HG02571 (cell line): ENCODE measurements at regions not wholly inside any gene's neighbourhood (a gene's known extent, or its start where the extent isn't known, plus 50 kb on each side); places are given as distances from the start of the nearest gene placed in this dataset.
"Not testable (repeated sequence)": the region's sequence is repeated elsewhere in the genome, so short reads cannot be mapped to it uniquely, and the experiment has no call there.

Experiments used
- ATAC-seq: cut with Tn5 transposase; IDR thresholded peaks from one replicate; pipeline ENCODE4 v1.9.1; 2021; ENCODE audit warnings: mild to moderate bottlenecking, moderate library complexity; ENCODE audit not compliant: unreplicated experiment

DNA sequence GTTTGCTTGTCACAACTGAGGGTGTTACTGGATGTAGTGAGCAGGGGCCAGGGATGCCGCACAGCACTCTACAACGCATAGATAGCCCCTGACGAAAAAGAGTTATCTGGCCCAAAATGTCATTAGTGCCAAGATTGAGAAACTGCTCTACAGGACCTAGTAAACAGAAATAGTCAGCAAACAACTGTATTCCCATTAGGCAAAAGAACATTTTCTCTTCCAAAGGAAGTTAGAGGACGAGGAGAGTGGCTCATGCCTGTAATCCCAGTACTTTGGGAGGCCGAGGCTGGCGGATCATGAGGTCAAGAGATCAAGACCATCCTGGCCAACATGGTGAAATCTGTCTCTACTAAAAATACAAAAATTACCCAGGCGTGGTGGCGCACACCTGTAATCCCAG is 189.1 kb downstream of the DUSP10 start:
- ATAC-seq, result not testable (repeated sequence)

- ATAC-seq, result no peak
Measured at GRCh38 chr1:221555689-221556433, 186.0 kb downstream of the DUSP10 start.

DNA sequence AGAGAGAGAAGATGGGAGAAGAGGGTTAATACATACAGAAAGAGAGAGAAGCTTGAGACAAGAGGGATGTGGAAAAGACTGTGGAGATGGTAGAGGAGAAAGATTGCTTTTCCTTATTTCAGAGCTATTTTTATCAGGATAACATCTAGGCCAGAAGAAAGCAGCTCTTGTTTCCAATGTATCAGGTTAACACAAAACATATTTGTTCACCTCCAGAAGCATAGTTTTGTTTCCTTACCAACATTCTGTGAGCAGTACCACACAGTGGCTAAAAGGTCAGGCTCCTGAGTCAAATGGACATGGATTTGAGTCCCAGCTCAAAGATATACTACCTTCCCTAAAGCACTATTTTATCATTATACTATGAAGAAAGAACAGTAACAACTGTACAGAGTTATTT is 185.5 kb downstream of the DUSP10 start:
- ATAC-seq, result no peak

GRCh38 chr1:221557013-221557412 is 184.9 kb downstream of the DUSP10 start:
- no peak for ATAC-seq

- no peak for ATAC-seq
Measured at GRCh38 chr1:221558396-221558795, 183.5 kb downstream of the DUSP10 start.

GRCh38 chr1:221559911-221560310 is 182.0 kb downstream of the DUSP10 start:
- no peak for ATAC-seq

- no peak for ATAC-seq
Measured at GRCh38 chr1:221562542-221563475, 179.1 kb downstream of the DUSP10 start.

DNA sequence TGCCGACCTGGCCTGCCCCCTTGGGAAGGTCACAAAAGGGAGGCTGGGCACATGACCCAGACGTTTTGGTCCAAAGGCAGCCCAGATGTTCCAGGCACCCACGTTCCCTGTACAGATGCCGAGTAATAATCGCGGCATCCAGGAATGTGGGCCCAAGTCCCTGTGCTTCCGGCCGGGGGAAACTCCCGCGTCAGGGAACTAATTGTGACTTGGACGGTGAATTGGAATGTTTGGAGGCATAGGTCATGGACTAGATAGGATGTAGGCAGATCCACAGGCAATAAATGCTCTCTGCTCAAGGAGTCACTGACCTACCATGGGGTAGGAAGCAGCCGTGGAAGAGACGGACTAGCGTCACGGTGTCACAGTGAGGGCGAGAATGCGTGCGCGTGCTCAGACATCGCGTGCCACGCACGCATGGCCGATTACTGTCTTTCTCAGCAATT is 178.4 kb downstream of the DUSP10 start:
- ATAC-seq, result no peak

DNA sequence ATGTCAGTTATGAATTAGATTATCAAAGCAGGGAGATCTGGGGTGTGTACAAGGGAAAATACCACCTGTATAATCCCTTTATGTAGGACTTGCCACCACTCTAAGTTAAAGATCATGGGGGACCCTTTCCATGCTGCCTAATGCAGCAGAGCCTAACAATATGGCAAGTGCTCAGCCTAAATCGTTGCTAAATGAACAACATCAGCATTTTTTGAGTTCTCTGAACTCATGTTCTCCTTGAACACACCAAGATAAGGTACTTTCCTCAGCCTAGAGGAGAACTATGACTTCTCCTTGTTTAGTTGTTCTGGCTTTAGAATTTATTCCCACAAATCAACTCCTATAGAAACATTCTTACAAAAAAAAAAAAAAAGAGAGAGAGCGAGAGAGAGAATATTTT is 177.0 kb downstream of the DUSP10 start:
- no peak for ATAC-seq

DNA sequence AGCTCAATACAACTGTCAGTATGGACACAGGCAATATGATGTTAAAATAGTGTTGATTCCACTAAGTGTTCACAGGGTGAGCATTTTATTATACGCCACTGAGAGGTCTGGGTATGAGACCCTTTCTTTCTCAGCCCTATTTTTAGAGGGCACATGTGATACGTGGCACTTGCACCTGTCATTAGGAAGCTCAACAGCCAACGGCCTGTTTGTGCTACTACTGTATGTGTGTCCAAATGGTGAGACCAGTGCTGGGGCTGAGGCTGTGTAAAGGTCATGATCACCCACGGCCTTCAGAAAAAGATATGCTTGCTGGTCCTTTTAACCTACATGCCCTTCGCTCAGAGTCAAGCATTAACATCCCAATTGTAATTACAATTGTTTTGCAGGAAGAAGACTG is 176.2 kb downstream of the DUSP10 start:
- no peak for ATAC-seq

DNA sequence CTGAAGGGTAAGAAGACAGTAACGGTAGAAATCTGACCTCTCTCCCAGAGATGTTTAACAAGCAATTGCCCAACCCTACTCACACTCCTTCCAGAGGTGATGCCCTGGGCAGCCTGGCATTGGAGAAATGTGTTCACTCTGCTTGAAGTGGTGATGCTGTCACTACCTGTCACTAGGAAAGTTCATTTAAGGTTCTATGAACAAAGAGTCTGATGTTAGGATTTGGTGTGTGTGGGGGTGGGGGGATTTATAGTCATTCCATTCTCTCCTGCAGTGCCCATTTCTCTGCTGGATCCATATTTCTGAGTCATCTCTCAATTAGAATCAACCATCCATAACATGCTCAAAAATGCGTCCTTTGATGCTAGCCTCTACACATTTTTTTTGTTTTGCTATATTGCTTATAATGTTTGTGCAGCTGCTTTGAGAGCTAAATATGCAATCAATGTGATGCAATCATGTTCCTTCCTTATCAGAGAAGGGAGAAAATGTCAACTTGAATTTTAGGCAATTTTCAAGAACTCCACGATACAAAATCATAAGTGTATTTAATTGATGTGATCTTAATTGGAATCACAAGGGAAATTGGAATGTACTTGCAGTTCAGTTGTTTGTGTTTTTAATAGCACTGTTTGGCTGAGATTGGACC is 173.9 kb downstream of the DUSP10 start:
- ATAC-seq, result no peak

- no peak for ATAC-seq
Measured at GRCh38 chr1:221573756-221574155, 168.1 kb downstream of the DUSP10 start.

DNA sequence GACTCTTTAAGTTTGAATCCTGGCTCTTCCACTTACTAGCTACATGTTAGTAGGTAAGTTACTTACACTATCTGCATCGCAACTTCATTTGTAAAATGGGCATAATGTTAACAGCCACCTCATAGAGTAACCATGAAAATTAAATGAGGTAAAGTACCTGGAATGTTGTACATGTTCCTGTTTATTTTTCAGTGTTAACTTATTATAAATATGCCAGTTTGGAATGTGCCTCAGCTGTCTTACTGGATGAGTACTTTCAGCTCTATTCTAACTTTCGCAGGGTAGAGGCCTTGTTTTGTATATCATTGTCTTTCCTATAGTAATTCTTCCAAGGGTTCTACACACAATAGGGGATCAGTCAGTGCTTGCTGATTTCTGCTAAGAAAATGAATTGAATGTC is 167.4 kb downstream of the DUSP10 start:
- no peak for ATAC-seq

- ATAC-seq, result no peak
Measured at GRCh38 chr1:221575605-221576004, 166.3 kb downstream of the DUSP10 start.

GRCh38 chr1:221576268-221576667 is 165.6 kb downstream of the DUSP10 start:
- no peak for ATAC-seq

- ATAC-seq, result no peak
Measured at GRCh38 chr1:221583465-221583864, 158.4 kb downstream of the DUSP10 start.

DNA sequence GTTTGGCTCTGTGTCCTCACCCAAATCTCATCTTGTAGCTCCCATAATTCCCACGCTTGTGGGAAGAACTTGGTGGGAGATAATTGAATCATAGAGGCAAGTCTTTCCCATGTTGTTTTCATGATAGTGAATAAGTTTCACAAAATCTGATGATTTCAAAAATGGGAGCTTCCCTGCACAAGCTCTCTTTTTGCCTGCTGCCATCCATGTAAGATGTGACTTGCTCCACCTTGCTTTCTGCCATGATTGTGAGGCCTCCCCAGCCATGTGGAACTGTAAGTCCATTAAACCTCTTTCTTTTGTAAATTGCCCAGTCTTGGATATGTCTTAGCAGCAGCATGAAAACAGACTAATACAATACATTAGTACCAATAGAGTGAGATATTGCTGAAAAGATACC is 154.9 kb downstream of the DUSP10 start:
- ATAC-seq, result not testable (repeated sequence)

DNA sequence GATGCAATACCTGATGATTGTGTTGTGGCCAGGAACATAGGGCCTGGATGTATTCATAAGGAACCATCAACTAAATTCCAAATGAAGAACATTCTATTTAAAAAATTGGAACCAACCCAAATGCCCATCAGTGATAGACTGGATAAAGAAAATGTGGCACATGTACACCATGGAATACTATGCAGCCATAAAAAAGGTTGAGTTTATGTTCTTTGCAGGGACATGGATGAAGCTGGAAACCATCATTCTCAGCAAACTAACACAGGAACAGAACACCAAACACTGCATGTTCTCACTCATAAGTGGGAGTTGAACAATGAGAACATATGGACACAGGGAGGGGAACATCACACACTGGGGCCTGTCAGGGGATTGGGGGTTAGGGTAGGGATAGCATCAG is 150.6 kb downstream of the DUSP10 start:
- not testable (repeated sequence) for ATAC-seq

GRCh38 chr1:221594576-221594975 is 147.3 kb downstream of the DUSP10 start:
- no peak for ATAC-seq

DNA sequence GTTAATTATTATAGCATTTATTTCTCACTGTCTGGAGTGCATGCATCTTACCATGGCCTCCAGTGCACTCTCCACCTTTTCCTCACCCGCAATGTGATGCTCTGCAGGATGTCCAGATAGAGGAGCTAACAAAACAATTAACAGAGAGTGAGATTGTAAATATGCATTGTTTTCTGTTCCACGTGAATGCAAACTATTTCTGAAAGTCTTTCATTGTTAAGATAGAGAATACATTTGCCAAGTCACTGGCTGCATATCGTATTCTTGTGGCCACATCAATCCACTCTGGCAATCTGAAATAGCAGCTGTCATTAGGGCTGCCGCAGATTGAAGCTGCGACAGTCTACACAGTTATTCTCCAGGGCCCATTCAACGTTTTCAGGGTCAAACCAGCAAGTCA is 143.8 kb downstream of the DUSP10 start:
- no peak for ATAC-seq

- no peak for ATAC-seq
Measured at GRCh38 chr1:221601166-221601565, 140.7 kb downstream of the DUSP10 start.
